Kidney epithelial cell (primary cell): ENCODE measurements at regions not wholly inside any gene's neighbourhood (a gene's known extent, or its start where the extent isn't known, plus 50 kb on each side); places are given as distances from the start of the nearest gene placed in this dataset.

Experiments
- DNase-seq: peaks from one replicate; pipeline ENCODE4 v3.0.0-alpha.2; 2010; ENCODE audit warnings: low read depth
- H3K27me3 ChIP-seq: 2 replicates; pipeline ENCODE4 v1.6.0; 2011; ENCODE audit warnings: low read length; ENCODE audit not compliant: control insufficient read depth, insufficient read depth
- H3K36me3 ChIP-seq: 2 replicates; pipeline ENCODE4 v1.5.1; 2011; ENCODE audit warnings: low read length; ENCODE audit not compliant: control insufficient read depth, insufficient read depth
- H3K4me3 ChIP-seq: 2 replicates; pipeline ENCODE4 v1.5.1; 2011; ENCODE audit warnings: low read depth, mild to moderate bottlenecking, control low read depth, low read length
- CTCF ChIP-seq: IDR thresholded peaks from 2 replicates; pipeline ENCODE4 v1.5.1; 2011; ENCODE audit warnings: mild to moderate bottlenecking, moderate library complexity, low read length, control low read depth, inconsistent platforms; ENCODE audit not compliant: insufficient read depth, poor library complexity, severe bottlenecking

DNA sequence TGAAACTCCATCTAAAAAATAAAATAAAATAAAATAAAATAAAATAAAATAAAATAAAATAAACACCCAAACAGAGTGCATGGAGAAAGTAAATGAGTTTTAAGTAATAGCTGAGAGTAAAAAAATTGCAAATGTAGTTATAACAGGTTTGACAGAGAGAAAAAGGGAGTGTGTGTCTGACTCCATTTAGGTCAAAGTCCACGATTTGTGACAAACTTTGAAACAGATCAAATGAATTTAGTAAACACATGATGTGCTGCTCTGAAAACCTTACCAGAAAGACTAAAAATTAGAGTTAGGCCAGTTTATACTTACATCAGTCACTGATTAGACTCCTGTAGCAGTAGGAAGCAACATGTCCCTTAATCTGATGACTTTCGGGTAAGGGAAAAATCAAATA, 346.6 kb downstream of the PARP8 start:
- Histone ChIP-seq H3K36me3 (no peaks in the 10 kb centered on the region), H3K4me3 (no peak overlapping the region), H3K27me3 (no peaks in the 10 kb centered on the region)
- no peak for DNase-seq
- TF ChIP-seq CTCF = no peak

DNA sequence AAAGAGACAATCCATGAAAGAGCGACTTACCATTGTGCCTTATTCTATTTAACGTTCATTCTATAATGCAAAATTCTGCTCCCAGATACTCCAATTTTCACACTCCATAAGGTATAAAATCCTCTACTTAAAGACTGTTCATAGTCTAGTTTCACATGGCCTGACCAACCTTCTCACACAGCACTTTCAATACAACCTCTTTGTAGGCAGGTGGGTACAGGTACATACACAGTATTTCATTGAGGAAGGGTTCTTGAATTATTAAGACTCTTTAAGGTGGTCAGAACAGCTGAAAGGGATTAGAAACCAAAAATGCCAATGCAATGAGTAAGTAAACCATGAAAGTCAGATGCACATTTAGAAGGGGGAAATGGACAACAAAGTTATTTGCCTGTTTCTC, 352.0 kb downstream of the PARP8 start:
- TF ChIP-seq CTCF = no peak
- no peak for DNase-seq
- Histone ChIP-seq H3K27me3 (no peaks in the 10 kb centered on the region), H3K36me3 (no peaks in the 10 kb centered on the region), H3K4me3 (no peak overlapping the region)

GRCh38 chr5:51024263-51024662, 357.8 kb downstream of the PARP8 start:
- Histone ChIP-seq H3K36me3 (no peaks in the 10 kb centered on the region), H3K27me3 (no peaks in the 10 kb centered on the region), H3K4me3 (no peak overlapping the region)
- no peak for TF ChIP-seq CTCF
- no peak for DNase-seq

DNA sequence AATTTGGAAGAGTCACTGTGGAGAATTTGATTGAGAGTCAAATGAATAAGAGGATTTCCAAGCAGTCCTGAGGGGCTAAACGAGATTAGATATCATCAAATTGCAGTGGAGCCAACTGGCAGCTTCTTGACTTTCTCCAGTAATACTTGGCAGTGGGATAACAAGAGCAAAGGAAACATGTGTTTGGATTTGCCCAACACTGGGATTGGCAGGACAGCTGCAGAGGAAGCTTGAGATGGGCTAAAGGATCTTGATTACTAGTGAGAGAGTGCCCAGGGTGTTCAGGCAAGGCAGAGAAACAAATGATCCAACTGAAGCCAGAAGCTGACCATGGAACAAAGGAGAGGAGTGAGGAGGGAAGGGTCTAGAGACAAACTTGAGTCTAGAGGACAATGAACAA, 356.0 kb upstream of the ISL1 start:
- DNase-seq = no peak
- no peak for TF ChIP-seq CTCF
- no peaks in the 10 kb centered on the region for H3K27me3 ChIP-seq

DNA sequence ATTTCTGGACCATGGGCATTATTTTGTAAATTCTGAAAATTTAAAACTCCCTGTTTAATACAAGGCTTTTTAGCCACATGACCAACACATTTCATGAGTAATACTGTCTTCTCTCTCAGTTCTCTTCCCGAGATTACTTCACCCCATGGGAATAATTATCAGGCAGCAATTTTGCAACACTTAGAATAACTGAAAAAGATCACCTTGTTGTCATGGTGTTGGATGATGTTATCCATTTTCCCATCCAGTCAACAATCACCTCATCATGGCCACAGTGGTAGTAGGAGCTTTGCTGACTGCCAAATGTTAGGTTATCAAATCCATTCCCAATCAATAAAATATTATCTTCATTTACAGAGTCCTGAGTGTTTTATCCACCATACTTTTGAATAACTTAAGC, 354.9 kb upstream of the ISL1 start:
- no peaks in the 10 kb centered on the region for H3K36me3 ChIP-seq
- H3K4me3 ChIP-seq = no peak overlapping the region
- no peak for TF ChIP-seq CTCF
- H3K27me3 ChIP-seq = no peaks in the 10 kb centered on the region
- no peak for DNase-seq

More for the DNA sequence above, 356.0 kb upstream of the ISL1 start:
- Histone ChIP-seq H3K36me3 (no peaks in the 10 kb centered on the region), H3K4me3 (no peak overlapping the region)

GRCh38 chr5:51033215-51033614, 350.0 kb upstream of the ISL1 start:
- Histone ChIP-seq H3K4me3 (no peak overlapping the region), H3K36me3 (no peaks in the 10 kb centered on the region), H3K27me3 (no peaks in the 10 kb centered on the region)
- TF ChIP-seq CTCF = no peak
- DNase-seq = no peak
